Mucosa of gallbladder (tissue), 1 donor: ENCODE measurements at regions not wholly inside any gene's neighbourhood (a gene's known extent, or its start where the extent isn't known, plus 50 kb on each side); places are given as distances from the start of the nearest gene placed in this dataset.
"Not testable (repeated sequence)": the region's sequence is repeated elsewhere in the genome, so short reads cannot be mapped to it uniquely, and the experiment has no call there.

Source experiments
- DNase-seq: peaks from one replicate; pipeline ENCODE4 v3.0.0-alpha.2; 2020; ENCODE audit warnings: low spot score
- donor health status: DM: no; HTN: no; CAD: no.

DNA sequence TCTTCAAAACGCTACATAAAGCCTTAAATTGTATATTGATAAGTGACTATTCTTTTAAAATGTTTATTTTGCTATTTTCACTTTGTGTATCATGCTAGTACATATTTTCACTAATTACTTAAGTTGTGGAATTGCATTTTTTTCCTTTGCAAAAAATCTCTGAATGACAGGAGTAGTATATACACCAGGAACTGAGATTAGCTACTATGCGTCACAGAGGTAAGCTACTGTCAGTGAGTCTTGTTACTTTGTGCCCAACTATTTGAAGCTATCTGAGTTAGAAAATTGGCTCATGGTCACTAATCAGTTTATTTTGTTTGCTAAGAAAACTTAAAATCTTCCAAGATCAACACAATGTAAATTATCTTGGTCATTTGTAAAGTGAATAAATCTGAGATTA lies 887.4 kb downstream of the TMTC2 start:
- no peak for DNase-seq

DNA sequence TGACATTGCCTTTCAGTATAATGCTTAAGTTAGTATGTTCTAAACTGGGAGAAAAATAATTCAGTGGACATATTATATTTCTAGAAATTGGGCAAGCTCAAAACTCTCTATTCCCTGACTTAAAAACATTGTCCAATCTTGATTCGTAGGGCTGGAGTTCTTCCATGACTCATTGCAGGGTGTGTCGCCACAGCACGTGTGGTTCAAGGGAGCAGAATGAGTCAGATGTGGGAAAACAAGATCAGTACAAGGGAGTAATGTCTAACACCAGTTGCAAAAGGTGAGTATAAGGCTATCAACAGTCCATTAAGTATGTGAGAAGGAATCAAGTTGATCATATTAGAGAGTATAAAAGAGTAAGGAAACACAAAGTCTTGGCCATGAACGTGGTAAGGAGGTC lies 887.0 kb downstream of the TMTC2 start:
- peak; percentile 31 for DNase-seq

DNA sequence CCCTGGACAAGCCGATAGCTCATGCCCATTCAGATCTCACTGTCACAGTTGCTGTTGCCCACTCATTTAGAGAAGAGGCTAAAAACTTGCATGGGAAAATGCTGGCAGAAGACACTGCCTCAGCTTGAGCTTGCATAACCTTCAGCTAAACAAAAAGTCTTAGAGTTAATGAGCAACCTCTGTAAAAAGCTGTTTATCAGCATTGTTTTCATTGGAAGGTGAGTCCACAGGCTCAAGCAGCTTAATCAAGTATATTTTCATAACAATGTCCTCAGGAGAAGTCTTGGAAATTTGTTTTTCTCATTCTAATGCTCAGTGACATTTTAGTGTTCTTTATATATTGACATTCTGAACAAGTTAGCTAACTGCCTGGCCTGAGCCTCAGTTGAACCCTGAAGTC lies 872.9 kb downstream of the TMTC2 start:
- no peak for DNase-seq

DNA sequence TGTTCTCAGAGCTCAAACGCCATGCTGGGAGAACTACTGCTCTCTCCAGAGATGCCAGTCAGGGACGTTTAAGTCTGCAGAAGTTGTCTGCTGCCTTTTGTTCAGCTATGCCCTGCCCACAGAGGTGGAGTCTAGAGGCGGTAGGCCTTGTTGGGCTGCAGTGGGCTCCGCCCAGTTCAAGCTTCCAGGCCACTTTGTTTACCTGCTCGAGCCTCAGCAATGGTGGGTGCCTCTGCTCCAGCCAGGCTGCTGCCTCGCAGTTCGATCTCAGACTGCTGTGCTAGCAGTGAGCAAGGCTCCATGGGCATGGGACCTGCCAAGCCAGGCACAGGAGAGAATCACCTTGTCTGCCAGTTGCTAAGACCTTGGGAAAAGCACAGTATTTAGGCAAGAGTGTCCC lies 869.3 kb downstream of the TMTC2 start:
- DNase-seq = not testable (repeated sequence)

DNA sequence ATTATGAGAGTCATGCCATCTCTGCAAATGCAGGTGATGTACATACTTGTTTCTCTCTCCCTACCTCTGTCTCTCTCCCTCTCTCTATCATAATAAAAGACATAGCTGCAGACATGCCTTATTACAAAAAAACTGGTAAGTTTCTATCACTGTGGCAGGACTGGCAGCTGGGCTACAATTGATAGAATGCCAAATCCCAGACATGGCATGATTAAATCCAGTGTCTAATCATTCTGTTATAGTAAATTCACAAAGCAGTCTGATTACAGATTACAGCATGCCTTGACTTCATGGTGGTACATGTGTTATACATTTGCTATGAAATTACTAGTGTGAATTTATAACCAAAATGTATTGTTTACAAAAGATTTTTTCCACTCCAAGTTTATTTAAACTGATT lies 854.7 kb downstream of the TMTC2 start:
- DNase-seq = no peak

DNA sequence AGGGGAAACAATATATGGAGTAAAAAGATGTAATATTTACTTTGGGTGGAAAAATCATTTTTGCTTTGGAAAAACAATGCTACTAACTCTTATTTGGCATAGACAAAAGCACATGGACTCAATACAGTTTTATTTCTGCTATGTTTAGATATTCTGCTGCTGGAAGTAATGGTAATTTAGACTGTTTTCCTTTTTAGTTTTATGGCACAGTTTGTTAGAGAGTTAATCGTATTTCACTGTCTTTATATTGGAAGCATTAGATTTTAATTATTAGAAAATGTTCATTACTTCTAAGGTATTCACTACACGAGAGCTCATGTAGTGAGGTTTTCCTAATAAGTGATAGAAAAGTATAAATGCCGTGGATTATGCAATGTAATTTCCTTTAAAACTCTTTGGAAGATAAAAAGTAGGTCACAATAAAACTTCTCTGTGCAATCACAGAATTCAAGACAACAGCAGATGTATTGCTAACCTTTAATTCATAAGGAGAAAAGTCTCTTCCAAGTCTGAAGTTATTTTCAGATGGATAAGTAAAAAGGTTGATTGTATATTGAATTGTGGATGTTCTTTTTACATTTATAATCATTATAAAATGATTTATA lies 851.8 kb downstream of the TMTC2 start:
- no peak for DNase-seq

DNA sequence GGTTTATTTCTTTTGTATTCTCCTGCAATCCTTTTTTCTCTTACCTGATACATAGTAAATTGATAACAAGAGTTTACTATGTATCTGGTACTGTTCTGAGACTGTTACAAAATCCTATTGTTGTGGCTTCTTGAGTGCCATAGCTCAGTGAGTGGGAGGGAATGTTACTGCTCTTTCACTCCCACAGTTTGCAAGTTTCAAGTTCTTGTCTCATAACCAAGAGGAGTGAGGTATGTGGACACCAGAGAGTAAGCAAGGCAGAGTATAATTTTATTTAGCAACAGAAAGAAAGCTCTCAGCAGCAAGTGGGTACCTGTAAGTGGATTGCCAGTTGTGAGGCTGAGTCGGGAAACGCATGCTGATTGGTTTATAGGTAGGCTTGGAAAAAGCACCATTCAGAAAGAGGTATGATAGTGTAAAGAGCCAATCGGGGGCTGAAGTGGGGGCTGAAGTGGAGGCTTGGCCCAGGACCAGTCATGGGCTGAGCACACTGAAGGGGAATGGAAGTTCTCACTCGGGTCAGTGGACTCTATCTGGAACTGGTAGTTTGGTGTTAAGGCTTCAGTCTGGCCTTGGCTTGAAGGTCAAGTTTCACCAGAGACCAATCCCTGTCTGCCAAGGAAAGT lies 850.8 kb downstream of the TMTC2 start:
- DNase-seq = no peak

DNA sequence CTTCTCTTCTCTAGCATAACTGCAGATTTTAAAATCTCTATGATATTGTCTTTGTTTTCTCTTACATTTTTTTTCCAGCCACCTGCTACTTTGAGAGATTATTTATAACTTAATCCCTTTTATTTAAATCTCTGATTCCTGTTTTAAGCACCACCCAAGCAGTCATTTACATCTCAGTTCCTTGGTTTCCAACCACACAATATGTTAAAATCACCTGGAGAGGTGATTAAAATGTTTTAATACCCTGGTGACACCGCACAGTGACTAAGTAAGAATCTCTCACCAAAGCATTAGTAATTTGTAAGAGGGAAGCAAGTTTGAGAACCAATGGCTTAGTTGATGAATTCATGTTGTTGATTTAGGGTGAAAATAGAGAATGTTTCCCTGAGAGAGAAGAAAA lies 849.8 kb downstream of the TMTC2 start:
- DNase-seq = no peak

DNA sequence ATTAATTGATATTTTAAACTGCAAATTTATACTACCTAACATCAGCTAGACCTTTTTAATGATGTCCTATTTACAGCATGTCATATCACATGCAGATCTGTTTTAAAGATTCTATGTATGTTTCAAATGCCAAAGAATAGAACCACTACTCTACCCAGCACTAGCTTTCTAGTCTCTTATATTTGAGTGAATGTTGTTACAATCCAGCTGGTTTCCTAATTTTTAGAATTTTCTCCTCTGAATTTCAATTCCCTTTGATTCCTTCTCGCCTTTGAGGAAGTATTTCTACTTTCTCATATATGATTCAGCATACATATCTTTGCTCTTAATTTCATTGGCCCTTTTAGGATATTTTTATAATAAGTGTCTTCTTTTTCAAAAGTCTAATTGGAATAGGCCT lies 841.9 kb downstream of the TMTC2 start:
- DNase-seq = no peak

DNA sequence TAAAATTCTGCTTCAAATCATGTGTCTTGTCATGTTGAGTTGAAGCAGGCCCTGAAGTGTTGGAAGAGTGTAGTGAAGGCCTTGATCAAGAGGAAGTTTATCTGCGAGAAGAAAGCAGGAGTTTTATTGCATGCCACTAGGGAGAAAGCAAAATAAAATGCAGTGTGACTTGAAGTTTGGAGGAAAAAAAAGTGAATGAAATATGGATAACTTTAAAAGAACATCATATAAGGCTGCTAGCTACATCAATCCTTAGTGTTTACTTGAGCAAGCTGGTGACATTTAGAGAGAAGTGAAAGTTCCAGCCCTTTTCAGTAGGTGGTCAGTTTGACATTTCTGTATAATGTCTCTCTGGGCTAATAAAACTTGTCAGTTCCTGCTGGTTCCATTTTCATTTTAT lies 841.1 kb downstream of the TMTC2 start:
- no peak for DNase-seq

DNA sequence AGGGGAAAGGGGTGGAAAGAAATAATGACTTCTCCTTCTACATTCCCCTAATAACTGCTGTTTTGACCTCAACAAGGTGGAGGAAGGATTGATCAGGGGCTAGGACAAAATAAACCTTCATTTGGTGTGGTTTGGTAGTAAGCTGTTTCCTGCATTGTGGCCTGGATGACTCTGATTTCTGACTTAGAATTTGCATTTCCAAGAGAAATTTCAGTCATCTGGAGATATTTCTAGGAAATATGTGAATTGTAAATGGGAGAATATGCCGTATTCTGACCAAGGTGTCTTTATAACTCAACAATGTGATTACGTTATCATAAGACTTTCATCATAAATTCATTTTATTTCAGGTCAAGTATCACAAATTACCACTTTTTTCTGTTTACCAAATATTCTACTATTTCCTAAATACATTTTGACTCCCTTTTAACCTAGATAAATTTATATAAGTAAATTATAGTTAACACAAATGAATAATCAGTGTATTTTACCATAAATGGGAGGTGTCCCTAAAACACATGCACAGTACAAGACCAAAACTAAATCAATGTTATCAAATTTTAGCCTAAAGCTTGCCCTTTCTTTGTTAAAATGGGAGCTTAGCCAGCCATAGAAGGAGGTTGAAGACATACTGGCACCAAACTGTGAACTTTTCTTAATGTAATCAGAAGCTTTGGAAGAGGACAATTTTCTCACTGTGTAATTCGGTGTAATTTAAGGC lies 828.8 kb downstream of the TMTC2 start:
- DNase-seq = no peak

DNA sequence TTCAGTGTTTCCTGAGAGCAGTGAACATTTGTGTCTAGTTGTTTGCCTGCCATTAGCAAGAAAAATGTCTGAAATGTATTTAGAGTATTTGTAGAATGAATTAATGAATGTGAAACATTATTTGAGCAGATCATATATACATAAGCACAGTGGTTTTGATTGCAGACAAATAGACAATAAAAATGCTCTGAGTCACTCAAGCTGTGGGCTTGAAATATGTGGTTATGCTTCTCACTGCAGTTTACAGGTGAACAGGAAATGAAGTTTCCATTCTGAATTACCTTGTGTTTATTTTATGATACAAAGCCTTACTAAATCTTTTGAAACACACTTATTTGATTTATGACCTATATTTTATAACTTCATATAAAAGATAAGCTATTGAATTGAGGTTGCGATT lies 827.7 kb downstream of the TMTC2 start:
- no peak for DNase-seq

DNA sequence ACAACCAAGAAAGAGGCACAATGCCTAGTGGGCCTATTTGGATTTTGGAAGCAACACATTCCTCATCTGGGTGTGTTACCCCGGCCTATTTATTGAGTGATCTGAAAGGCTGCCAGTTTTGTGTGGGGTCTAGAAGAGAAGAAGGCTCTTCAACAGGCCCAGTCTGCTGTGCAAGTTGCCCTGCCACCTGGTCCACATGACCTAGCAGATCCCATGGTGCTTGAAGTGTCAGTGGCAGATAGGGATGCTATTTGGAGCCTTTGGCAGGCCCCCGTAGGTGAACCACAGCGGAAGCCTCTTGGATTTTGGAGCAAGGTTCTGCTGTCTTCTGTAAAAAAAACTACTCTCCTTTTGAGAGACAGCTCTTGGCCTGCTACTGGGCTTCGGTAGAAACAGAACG lies 820.1 kb downstream of the TMTC2 start:
- DNase-seq = no peak

DNA sequence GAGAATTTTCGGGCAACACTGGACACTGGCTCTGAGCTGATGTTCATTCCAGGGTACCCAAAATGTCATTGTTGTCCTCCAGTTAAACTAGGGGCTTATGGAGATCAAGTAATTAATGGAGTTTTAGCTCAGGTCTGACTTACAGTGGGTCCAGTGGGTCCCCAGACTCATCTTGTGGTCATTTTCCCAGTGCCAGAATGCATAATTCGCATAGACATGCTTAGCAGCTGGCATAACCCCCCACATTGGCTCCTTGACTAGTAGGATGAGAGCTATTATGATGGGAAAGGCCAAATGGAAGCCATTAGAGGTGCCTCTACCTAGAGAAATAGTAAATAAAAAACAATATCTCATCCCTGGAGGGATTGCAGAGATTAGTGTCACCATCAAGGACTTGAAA lies 818.9 kb downstream of the TMTC2 start:
- DNase-seq = no peak

DNA sequence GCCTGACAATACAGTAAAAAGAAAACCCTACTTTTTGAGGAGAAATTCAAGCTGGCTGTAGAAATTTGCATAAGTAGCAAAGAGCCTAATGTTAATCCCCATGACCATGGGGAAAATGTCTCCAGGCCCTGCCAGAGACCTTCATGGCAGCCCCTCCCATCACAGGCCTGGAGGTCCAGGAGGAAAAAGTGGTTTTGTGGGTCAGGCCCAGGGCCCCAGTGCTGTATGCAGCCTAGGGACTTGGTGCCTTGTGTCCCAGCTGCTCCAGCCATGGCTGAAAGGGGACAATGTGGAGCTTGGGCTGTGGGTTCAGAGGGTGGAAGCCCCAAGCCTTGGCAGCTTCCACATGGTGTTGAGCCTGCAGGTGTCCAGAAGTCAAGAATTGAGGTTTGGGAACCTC lies 813.2 kb downstream of the TMTC2 start:
- DNase-seq = not testable (repeated sequence)

DNA sequence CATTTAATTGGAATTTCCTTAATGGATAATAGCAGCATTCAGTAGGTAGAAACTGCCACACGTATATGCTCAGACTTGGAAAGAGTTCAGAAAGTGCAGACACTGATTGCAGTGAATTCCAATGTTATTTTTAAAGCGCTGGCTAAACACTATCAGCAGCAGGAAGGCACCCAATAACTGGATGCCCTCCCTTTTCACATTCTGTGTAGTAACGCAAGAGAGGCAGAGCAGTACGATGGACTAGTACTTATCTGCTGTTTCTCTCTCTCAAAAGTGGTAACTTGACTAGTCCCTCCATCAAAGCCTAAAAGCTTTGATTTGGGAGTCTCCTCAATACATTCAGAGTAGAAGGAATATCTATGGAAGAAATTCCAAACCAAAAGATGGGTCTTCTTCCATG lies 791.0 kb downstream of the TMTC2 start:
- no peak for DNase-seq

DNA sequence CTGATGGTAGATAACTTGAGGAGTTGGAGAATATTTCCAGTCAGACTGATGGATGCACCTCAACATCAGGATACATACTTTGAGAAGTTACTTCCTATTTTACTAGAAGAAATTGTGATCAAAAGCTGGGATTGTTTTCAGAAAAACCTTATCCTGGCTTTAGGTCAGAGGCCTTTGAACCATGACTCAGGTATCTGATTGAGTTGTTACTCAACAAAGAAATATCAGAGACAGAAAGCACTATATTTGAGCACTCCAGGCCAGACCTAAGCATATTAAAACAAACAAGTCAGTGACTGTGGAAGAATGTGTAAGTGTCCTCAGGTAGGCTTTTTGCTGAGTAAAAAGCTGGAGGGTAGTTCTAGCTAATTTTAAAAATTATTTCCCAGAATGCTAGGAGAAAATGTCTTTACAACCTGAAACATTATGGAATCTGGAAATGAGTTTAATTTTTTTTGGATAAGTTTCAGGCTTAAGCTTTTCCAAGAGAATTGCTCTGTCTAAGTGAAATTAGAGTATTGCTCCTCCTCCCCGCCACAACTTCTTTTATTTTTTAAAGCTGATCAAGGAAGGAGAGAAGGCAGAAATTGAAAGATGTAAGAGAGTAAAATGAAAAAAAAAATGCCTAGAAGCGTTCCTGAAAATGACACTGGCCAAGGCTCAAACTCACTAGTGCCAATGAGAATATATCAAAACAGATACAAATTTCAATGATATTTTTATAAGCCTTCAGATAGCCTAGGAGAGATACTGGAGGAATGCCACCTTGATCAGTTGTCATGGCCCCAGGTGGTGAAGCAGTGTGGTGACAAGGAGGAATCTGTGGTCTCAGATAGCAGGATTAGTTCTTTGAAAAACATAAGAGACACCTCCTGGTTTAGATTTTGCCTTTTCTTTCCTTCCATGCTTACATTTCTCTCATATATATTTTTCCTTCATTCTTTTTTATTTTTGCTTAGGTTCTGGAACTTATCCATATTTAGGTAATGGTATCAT lies 790.3 kb downstream of the TMTC2 start:
- no peak for DNase-seq

DNA sequence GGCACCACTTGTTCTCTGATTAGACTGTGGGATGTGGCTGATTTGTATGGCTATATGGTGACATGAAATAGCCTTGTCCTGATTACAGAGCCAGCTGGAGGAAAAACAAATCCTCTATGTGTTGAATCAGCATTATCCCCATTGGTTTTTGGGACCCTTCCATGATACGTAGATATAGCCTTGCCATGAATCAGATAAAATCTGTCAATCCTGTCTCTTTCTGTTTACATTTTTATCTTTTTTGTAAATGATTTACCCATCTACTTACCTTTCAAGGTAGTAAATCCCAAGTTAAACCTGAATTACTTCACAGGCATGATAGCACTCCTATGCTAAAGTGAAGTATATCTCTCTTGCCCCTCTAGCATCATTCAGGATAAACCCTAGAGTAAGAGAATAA lies 789.3 kb downstream of the TMTC2 start:
- DNase-seq = no peak

DNA sequence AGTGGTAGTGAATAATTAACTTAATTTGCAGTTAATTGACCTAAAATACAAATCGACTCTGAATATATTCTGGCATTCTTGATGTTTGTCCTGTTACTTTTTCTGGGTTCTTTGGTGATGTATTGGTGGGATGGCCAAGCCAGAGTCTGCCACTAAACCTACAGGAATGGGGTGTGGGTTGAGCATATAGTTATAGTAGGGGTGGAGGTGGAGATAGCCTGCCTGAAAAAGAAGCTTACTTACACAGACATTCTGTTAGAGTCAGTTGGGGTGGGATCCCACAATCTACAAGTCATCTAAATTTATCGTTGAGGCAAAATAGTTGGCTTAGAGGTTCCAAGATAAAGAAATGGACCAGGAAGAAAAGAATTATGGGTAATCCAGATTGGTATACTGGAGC lies 787.7 kb downstream of the TMTC2 start:
- no peak for DNase-seq

DNA sequence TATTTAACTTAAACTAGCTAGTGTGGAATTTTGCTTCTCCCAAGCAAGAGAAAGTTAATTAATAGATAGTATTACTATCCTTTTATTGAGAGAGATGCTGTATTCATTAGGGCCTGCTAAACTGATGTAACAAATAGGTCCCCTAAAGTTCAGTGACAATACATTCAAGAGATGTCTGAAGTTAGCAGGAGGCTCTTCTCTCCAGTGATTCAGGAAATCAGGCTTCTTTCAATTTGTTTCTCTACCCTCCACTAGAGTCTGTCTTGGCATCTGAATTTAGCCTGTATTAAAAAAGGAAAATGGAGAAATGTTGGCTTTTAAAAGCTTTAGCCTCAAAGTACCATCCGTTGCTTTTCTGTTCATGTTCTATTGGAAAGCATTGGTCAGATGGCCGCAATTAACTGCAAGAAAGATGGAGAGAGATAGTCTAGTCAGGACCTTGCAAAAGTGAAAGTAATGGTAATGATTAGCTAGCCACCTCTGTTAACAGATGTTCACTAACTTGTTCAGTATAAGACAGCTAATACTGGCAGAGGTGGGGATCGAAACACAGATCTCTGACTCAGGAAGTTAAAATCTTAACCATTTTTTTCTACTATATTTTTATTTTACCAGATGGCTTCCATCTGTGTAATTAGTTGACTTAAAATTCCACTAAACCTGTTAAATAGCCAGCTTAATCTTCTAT lies 786.8 kb downstream of the TMTC2 start:
- no peak for DNase-seq

DNA sequence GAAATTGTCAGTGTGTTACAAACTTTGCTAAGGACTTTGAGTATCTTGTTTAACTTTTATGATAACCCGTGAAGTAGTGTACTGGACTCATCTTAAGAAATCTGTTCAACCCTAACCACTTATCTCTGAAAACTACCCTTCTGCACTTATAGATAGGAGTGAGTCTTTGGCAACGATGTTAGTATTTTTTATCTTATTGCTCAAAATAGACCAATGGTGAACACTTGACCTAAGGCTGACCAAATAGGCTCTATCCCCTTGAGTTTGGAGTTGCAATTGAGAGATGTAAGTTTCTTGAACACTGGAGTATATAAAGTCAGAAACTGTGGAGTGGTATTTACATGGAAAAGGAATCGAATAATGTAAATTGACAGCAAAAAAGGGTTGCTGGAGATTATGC lies 786.1 kb downstream of the TMTC2 start:
- DNase-seq = no peak

DNA sequence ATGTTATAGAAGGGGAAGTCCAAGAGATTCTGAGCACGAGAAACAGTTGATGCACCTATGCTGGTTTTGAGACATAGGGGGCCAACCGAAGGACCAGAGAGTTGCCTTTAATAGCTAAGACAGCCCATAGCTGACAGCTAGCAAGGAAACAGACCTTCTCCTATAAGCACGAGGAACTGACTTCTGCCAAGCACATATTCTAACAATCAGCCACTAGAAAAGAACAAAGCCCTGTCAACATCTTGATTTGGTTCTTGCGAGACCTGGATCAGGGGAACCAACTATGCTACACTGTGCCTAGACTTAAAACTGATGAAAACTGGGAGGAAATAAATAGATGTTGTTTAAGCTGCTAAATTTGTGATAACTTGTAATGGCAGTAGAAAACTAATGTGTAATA lies 785.6 kb downstream of the TMTC2 start:
- DNase-seq = no peak
